ENCODE measurements at regions not wholly inside any gene's neighbourhood (a gene's known extent, or its start where the extent isn't known, plus 50 kb on each side); places are given as distances from the start of the nearest gene placed in this dataset.
A peak's percentile ranks its signal among the peaks of the same experiment; 100 is the strongest.

DNA sequence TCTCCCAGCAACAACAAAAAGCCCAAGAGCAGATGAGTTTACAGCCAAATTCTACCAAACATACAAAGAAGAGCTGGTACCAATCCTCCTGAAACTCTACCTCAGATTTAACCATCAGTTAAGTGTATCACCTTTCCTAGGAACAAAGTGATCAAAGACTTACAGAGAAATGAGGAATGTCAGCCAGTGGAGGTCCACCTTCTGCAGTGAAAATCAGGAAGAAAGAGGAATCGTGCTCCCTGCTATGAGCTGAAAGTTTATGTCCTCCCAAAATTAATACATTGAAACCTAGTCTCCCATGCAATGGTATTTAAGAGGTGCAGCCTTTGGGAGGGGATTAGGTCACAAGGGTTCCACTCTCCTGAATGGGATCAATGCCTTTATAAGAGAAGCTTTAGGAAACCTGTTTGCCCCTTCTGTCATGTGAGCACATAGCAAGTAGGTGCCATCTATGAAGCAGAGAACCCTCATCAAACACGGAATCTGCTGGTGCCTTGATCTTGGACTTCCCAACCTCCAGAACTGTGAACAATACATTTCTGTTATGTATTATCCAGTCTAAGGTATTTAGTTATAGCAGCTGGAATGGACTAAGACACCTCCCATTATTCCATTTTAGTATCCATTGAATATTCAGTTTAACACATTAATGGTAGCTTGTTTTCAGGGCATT is 139.0 kb upstream of the FZD8 start:
- no peak overlapping the region for H4K8ac ChIP-seq (ENCODE audit: low read depth in 2 of 2, low read length in 2 of 2)
- POLR2A ChIA-PET (ENCODE audit: unreplicated experiment) = no interaction called here
- DNase-seq (no peak), ATAC-seq (ENCODE audit: low read depth) (no peak)
- no CpG with 5 or more reads among the region's 2 CpGs for WGBS, 2 experiments (ENCODE audit: extremely low coverage in 2 of 2, insufficient read length in 1 of 2)
- no peak overlapping the region for H3K18ac ChIP-seq (ENCODE audit: low read depth, low read length)
- H3K4me2 ChIP-seq (ENCODE audit: low read depth, low read length) = no peak overlapping the region
- in situ Hi-C loops (cut with MboI; ENCODE audit: low sequenced_read_pairs) (no loop called here), dilution Hi-C loops (cut with HindIII; ENCODE audit: low sequenced_read_pairs, unreplicated experiment) (no loop called here), intact Hi-C loops (cut with micrococcal nuclease) (no loop called here)
- no peaks in the 10 kb centered on the region for H3K36me3 ChIP-seq (ENCODE audit: control insufficient read depth, insufficient read depth, low read length)
- H3K9me1 ChIP-seq (ENCODE audit: insufficient read depth, low read length) = no peaks in the 10 kb centered on the region
- no peaks in the 10 kb centered on the region for H3K9me3 ChIP-seq (ENCODE audit: control insufficient read depth, insufficient read depth, low read length)
- H2AK5ac ChIP-seq (ENCODE audit: low read depth, low read length) = no peak overlapping the region
- no peak overlapping the region for H3K23ac ChIP-seq (ENCODE audit: low read depth, low read length)
- no peak overlapping the region for H3K9ac ChIP-seq (ENCODE audit: low read depth, low read length)
- H3K4me3 ChIP-seq (ENCODE audit: insufficient read depth, low read depth, low read length) = no peak overlapping the region
- CTCF ChIA-PET = interaction anchor here (1.0 kb wide), 1 partner anchor 9 kb away, joined by 3 read pairs; no protein-coding TSS in a partner anchor
- H4K5ac ChIP-seq (ENCODE audit: low read depth, low read length) = no peak overlapping the region
- no TSS peak for BruUV-seq (replicated peaks)
- H2BK120ac ChIP-seq (ENCODE audit: low read depth, low read length) = no peak overlapping the region
- H2AK9ac ChIP-seq (replicated peaks; ENCODE audit: low read depth, low read length, poor library complexity) = no peak overlapping the region
- no peak overlapping the region for H4K91ac ChIP-seq (ENCODE audit: insufficient read depth, low read depth, low read length)
- H3K4ac ChIP-seq (ENCODE audit: low read depth, low read length) = no peak overlapping the region
- H2BK5ac ChIP-seq (ENCODE audit: low read depth, low read length, poor library complexity, severe bottlenecking) = no peak overlapping the region
- peaks cover 2% of the 10 kb centered on the region; the same call in 1 of the 2 replicates for H3K27me3 ChIP-seq (ENCODE audit: control insufficient read depth, insufficient read depth, low read length)
- no peak for TF ChIP-seq FOS (IDR thresholded peaks at IDR 0.05; ENCODE audit: low read depth, low read length)
- no peak for TF ChIP-seq POLR2A (IDR thresholded peaks at IDR 0.05; ENCODE audit: low read depth, low read length)
- TF ChIP-seq, protein P1, sequence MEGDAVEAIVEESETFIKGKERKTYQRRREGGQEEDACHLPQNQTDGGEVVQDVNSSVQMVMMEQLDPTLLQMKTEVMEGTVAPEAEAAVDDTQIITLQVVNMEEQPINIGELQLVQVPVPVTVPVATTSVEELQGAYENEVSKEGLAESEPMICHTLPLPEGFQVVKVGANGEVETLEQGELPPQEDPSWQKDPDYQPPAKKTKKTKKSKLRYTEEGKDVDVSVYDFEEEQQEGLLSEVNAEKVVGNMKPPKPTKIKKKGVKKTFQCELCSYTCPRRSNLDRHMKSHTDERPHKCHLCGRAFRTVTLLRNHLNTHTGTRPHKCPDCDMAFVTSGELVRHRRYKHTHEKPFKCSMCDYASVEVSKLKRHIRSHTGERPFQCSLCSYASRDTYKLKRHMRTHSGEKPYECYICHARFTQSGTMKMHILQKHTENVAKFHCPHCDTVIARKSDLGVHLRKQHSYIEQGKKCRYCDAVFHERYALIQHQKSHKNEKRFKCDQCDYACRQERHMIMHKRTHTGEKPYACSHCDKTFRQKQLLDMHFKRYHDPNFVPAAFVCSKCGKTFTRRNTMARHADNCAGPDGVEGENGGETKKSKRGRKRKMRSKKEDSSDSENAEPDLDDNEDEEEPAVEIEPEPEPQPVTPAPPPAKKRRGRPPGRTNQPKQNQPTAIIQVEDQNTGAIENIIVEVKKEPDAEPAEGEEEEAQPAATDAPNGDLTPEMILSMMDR (conservative IDR thresholded peaks at IDR 0.05; ENCODE audit: low read depth, low read length) = 0 out of 2 replicates have a peak, but pooled peaks have one; percentile 14
- no peak for TF ChIP-seq MAZ (IDR thresholded peaks at IDR 0.05; ENCODE audit: borderline replicate concordance, low read depth, low read length)
- TF ChIP-seq RAD21 (IDR thresholded peaks at IDR 0.05; ENCODE audit: low read length) = 0 out of 2 replicates have a peak, but pooled peaks have one; percentile 12
- no peak for TF ChIP-seq MAFK (IDR thresholded peaks at IDR 0.05; ENCODE audit: low read depth, low read length)
- TF ChIP-seq CHD1 (IDR thresholded peaks at IDR 0.05; ENCODE audit: low read depth, low read length) = no peak
- no peak overlapping the region for H2BK15ac ChIP-seq (ENCODE audit: low read depth, low read length)
- no peak overlapping the region for H3K56ac ChIP-seq (ENCODE audit: extremely low read depth, insufficient read depth, low read length)
- H4K20me1 ChIP-seq (ENCODE audit: insufficient read depth, low read length) = no peaks in the 10 kb centered on the region
- no peak overlapping the region for H3K14ac ChIP-seq (replicated peaks; ENCODE audit: low read depth, low read length)
- H2AFZ ChIP-seq (replicated peaks; ENCODE audit: low read length, poor library complexity) = no peak overlapping the region
- no peaks in the 10 kb centered on the region for H3K79me1 ChIP-seq (ENCODE audit: low read depth in 1 of 2, low read length in 2 of 2)
- H3K4me1 ChIP-seq (ENCODE audit: control insufficient read depth, insufficient read depth, low read length) = no peaks in the 10 kb centered on the region
- H2BK20ac ChIP-seq (ENCODE audit: low read depth, low read length) = no peak overlapping the region
- no peak overlapping the region for H3K27ac ChIP-seq (ENCODE audit: insufficient read depth, low read length)

Data from IMR-90 (cell line).